ENCODE measurements at regions not wholly inside any gene's neighbourhood (a gene's known extent, or its start where the extent isn't known, plus 50 kb on each side); places are given as distances from the start of the nearest gene placed in this dataset.

DNA sequence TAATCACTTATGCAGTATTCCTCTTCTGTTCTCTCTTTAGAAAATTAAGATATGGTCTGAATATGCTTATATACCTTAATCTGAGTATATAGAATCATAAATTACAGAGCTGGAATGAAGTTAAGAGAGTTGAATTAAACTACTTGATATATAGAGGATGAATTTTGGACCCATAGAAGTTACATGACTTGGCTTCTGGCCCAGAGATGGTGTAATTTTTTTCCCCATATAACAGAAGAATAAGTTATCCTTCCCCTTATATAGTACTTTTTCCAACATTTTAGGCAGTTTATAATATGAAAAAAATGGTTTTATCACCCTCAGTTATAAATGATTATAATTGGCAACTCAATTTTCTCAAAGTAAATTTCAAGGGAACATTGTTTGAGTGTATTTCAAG lies 616.3 kb downstream of the TBC1D4 start:
- DNase-seq = no peak

GRCh38 chr13:74860789-74861188 lies 621.2 kb downstream of the TBC1D4 start:
- no peak for DNase-seq

GRCh38 chr13:74850893-74851292 lies 631.1 kb downstream of the TBC1D4 start:
- DNase-seq = no peak

- DNase-seq = no peak
Observed at GRCh38 chr13:74847966-74848365, 634.0 kb downstream of the TBC1D4 start.

DNA sequence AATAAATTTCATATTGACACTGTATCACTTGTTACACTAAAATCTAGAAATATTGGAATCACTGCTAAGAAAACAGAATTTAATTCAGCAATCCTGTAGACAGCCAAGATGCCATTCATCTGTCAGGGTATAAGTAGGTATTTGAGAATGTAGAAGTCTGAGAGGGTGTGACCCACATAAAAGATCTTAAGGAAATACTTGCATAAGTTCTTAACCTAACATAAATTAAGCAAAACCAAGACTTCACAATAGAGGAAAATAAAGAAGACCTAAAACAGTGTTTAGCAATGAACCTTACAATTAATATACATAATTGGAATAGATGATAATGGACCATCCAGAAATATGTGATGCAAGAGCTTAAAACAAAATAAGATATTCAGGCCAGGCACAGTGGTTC lies 636.2 kb downstream of the TBC1D4 start:
- DNase-seq = no peak

GRCh38 chr13:74841651-74842050 lies 640.3 kb downstream of the TBC1D4 start:
- DNase-seq = no peak

GRCh38 chr13:74841123-74841522 lies 640.8 kb downstream of the TBC1D4 start:
- DNase-seq = no peak

DNA sequence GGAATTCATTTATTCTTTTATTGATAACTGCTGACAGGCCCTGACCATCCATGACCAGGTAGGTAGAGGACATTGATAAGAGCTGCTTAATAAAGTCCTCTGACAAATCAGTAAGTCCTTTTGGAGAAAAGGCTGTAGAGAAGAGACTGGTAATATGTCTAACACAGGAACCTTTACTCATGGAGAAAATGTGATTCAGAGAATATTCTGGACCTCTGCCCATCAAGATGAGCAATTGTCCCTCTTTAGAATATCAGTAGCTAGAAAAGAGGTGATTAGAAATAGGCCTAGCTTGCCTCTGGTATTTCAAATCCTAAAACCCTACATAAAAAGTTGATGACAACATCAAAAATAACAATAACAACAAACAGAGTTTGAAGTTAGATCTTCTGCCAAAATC lies 642.3 kb downstream of the TBC1D4 start:
- DNase-seq = no peak

- no peak for DNase-seq
Observed at GRCh38 chr13:74838096-74838495, 643.9 kb downstream of the TBC1D4 start.

GRCh38 chr13:74836628-74837027 lies 645.3 kb downstream of the TBC1D4 start:
- no peak for DNase-seq

DNA sequence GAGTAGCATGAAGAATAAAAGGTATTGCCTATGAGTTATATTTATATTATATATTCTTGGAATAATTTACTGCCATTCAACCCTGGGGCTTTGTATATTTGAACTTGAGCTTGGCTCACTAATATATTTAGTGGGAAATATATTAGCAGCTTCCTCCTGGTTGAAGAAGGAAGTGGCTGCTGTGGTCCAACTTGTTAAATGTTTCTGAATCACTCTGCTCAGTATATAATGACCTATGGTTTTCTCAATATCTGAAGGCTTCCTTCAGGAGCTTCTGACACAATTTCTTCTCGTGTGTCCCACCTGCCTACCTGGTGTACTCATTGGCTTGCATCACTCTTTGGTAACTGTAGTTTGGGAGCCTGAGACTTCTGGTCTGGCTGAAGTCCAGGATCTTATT lies 646.4 kb downstream of the TBC1D4 start:
- no peak for DNase-seq

DNA sequence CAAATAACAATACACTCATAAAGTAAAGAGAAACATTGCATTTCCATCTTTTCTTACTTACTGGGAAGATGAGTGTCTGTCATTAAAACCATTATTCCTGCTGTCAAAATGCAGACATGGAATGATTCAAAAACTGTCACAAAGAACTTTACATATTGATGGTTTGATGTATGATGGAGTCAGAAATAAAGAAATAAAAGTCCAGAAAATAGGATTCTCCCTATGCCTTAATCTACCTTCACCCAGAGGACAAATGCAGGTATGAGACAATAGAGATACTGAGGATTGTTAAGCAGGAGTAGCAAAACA lies 656.1 kb downstream of the TBC1D4 start:
- no peak for DNase-seq

DNA sequence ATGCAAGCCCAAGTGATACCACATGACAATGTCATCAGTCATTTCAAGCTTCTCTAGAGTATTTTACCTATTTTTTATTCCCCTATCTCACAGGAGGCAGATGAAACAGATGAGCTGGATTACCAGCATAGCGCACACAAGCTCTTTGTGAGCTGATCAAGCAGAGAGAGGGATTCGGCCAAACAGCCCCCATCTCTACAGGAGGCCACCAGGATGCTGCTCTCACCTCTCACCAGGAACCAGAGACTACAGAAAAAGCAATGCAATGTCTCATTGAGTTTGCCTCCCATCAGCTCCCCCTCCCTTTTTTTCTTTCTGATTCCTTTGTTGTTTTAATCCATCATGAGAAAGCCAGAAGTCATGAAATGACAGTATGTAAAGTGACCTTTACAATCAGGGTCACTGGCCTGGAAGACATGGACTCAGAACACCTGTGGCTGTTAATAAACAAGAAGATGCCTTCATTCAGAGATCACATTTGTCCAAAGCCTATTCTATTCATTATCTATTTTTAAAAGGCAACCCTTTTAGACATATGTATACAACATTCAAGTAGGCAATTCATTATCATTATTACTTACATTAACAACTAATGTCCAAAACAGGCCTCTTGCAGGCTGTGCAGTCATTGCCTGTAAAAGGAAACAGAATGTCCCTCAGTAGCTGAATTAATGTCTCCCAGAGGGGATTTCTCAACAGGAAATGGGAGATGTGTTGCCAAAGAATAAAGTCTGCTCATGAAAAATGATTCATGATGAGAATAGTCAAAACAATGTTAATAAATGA lies 656.6 kb downstream of the TBC1D4 start:
- no peak for DNase-seq

DNA sequence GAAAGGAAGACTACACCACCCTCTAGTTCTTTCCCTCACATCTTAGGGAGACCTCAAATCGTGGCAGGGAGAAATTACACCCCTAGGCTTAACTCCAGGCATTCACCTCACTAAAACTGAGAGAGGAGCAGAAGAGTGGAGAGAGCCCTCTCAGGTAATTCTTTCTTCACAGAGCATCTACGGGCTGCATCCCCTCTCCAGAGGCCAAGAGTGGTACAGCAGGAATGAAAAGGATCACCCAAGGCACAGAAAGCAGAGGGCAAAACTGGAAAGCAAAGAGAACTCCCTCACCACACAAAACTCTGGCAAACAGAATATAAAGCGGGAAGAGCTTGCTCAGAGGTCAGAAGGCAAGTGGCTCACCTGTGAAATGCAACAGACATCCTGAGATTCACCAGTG lies 661.2 kb downstream of the TBC1D4 start:
- DNase-seq = no peak

DNA sequence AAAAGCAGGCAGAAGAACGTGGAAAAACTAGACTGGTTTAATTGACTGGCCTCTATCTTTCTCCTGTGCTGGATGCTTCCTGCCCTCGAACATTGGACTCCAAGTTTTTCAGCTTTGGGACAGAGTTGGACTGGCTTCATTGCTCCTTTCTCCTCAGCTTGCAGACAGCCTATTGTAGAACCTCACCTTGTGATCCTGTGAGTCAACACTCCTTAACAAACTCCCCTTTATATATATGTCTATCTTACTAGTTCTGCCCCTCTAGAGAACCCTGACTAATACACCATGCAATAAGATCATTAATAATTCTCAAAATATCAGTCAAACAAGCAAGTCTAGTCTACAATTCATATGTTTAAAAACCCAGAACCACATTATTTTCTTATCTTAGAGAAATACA lies 662.4 kb downstream of the TBC1D4 start:
- no peak for DNase-seq

GRCh38 chr13:74816737-74817136 lies 665.2 kb downstream of the TBC1D4 start:
- no peak for DNase-seq

DNA sequence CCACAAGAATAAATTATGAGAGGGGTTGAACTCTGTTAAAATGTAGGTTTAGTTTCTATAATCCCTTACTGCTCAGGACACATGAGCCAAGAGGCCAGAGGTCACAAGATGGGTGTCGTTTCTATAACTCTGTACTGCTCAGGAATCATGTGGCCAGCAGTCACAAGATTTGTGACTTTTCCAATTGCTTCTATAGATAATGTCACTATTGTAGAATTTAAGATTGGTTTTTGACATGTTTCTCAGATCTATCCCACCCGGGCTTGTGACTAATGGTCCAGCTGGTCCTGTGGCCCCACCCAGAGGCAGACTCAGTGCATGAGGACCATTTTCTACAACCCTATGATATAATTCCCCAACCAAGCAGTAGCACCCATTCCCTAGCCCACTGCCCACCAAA lies 662.0 kb upstream of the KLF12 start:
- no peak for DNase-seq

DNA sequence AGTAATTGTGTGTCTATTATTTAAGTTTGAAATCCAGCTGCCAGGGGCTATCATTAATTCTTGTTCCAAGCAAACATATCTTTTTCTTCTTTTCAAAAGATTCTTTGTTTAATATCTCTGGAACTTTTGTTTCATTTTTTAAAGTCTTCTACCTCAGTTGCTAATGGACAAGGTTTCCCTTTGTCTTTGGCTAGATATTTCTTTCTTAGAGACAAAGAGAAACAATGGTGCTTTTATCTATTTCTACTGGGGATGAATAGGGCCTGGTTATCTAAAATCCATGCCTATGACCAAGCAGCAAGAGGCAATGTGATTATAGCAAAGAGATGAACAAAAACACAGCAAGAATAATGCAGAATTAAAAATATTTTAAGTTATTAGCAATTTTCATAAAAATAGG lies 661.3 kb upstream of the KLF12 start:
- DNase-seq = no peak

DNA sequence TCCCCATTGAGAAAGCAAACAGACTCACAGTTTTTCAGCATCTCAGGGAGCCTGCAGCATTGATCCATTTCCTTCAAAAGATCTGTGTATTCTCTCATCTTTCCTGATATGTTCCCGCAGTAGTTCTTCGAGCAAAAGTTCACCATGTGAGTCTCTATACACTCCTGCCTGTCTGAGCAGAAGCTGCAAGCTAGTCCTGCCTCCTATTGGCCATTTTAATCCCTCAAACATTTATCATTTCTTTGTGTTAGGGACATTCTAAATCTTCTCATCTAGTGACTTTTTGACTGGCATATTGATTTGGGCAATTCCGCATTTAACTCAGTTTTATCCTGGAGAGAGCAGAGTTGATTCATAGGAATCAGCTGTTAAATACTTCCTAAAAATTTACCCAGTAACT lies 660.4 kb upstream of the KLF12 start:
- no peak for DNase-seq

GRCh38 chr13:74794147-74794546 lies 659.9 kb upstream of the KLF12 start:
- no peak for DNase-seq

DNA sequence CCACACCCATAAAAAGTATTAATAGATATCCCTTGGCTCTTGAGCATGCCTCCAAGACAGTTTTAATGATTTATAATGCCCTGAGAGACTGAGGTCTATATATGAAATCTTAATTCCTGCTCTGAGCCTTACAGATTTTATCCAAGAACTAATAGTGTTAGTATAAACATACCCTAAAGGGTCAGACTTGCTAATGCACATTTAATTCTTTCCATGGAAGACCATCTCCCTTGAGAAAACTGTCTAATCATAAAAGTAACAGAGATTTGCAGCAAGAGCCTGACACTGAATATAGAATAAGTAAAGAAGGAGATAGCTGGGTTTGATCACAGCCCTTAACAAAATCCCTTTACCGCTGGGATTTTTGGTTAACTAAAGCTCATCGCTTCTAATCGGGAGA lies 650.8 kb upstream of the KLF12 start:
- DNase-seq = no peak

DNA sequence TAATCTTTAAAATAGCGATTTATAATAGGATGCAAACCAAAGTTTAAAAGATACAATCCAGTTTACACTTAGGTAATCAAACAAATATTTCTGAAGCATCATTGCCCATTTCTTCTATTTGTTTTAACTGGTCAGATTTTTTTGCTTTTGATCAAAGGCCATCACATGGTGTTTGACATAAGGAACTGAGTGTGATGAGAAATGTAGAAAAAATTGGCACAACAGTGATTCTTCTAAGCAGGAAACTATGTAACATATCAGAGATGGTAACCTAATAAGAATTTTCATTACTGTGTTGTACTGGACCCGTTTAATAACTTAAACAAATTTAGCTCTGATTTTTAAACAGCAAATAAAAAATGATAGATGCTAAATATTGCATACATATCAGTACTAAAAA lies 644.7 kb upstream of the KLF12 start:
- no peak for DNase-seq

- no peak for DNase-seq
Observed at GRCh38 chr13:74778087-74778486, 643.9 kb upstream of the KLF12 start.

DNA sequence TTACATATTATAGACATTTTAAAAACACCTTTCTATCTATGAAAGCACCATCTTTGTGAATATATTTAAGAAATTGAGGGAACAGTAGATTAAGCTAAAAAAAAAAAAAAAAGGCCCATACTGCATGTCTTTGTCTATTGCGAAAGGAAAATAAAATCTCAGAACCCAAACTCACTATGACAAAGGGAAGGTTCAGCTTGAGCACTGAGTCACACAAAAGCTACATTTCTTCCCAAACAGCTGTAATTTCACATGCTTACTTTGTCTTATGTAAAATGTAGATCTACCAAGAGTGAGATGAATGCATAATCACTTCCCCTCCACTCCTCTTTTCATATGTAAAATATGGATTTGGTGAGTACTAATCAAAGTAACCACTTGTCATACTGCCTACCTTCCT lies 640.1 kb upstream of the KLF12 start:
- no peak for DNase-seq

DNA sequence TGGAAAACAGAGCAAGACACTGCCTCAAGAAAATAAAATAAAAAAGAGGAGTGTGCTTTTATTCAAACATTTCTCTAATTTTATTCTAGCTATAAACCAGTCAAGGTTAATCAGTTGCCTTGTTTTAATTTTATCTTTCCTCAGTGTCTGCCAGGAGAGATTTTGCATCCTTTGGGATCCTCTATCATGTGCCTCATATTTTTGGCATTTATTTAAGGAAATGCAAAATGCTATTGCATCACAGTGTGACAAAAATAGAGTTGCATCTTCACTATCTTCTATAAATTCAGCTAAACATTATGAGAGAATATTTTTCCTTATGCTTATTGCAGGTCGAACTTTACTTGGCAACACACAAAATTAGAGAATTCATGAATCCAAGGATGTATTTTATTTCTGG lies 639.0 kb upstream of the KLF12 start:
- DNase-seq = no peak

GRCh38 chr13:74771964-74772363 lies 637.8 kb upstream of the KLF12 start:
- DNase-seq = no peak
